ENCODE measurements at regions not wholly inside any gene's neighbourhood (a gene's known extent, or its start where the extent isn't known, plus 50 kb on each side); places are given as distances from the start of the nearest gene placed in this dataset.

- TF ChIP-seq POLR2A (IDR thresholded peaks at IDR 0.05; ENCODE audit: low read length) (no peak), GATA1 (IDR thresholded peaks at IDR 0.05; ENCODE audit: low read depth, low read length) (no peak)
Measured at GRCh38 chr3:105235221-105235620, 131.5 kb upstream of the ALCAM start.
